Gastrocnemius medialis (tissue), 4 donors: ENCODE measurements at regions not wholly inside any gene's neighbourhood (a gene's known extent, or its start where the extent isn't known, plus 50 kb on each side); places are given as distances from the start of the nearest gene placed in this dataset.

Experiments used
- CTCF ChIP-seq, 5 experiments: fragments of 450-650 bp in 3 of 5; fragments of 200-600 bp in 2 of 5; sonication (generic) in 2 of 5; IDR thresholded peaks in 4 of 5; conservative IDR thresholded peaks in 1 of 5; 1 replicate in 4 of 5; 2 replicates in 1 of 5; pipeline ENCODE4 v1.5.1; 2016 to 2019; ENCODE audit warnings: antibody characterized with exemption in 5 of 5, mild to moderate bottlenecking in 3 of 5, moderate library complexity in 3 of 5
- POLR2A ChIP-seq, 2 donors: fragments of 450-650 bp; IDR thresholded peaks; one replicate each; pipeline ENCODE4 v1.6.1; 2017; ENCODE audit warnings: antibody characterized with exemption in 2 of 2, mild to moderate bottlenecking in 2 of 2, moderate library complexity in 2 of 2

DNA sequence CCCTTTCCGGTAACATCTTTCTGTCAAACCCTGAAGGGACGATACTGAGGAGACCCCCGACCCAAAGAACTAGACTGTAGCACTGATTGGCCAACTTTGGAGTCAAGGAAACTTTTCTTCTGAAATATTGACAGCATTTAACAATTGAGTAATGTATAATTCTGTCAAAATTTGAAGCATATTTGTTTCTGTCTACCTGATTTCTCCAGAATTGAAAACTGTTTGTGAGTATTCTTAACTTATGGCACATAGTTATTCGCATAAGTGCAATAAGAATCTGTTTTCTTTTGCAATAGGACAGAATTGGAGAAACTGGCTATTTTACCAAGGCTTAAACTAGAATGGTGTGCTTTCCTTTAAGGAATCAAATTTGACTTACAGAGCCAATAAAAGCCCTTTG lies 267.1 kb upstream of the FOXN3 start:
- TF ChIP-seq POLR2A (IDR thresholded peaks at IDR 0.05): no peak
- no peak for TF ChIP-seq CTCF (IDR thresholded peaks at IDR 0.05 in 4 of 5, conservative IDR thresholded peaks at IDR 0.05 in 1 of 5)
